Sigmoid colon (tissue), 4 donors: ENCODE measurements at regions not wholly inside any gene's neighbourhood (a gene's known extent, or its start where the extent isn't known, plus 50 kb on each side); places are given as distances from the start of the nearest gene placed in this dataset.

ENCODE experiments used
- EP300 ChIP-seq, 4 donors: sonication (generic); formaldehyde crosslinking; IDR thresholded peaks; one replicate each; pipeline ENCODE4 v1.6.1; 2017; ENCODE audit warnings: antibody characterized with exemption in 4 of 4
- POLR2A ChIP-seq, 2 donors: fragments of 450-650 bp; IDR thresholded peaks; one replicate each; pipeline ENCODE4 v1.6.1; 2016; ENCODE audit warnings: antibody characterized with exemption in 2 of 2, mild to moderate bottlenecking in 2 of 2, moderate library complexity in 2 of 2
- TF ChIP-seq, protein P1 (sequence below), 4 experiments: fragments of 450-650 bp in 3 of 4; fragments of 200-600 bp in 1 of 4; IDR thresholded peaks; one replicate each; pipeline ENCODE4 v1.5.1; 2016 to 2019; ENCODE audit warnings: antibody characterized with exemption in 4 of 4, mild to moderate bottlenecking in 3 of 4, moderate library complexity in 2 of 4

DNA sequence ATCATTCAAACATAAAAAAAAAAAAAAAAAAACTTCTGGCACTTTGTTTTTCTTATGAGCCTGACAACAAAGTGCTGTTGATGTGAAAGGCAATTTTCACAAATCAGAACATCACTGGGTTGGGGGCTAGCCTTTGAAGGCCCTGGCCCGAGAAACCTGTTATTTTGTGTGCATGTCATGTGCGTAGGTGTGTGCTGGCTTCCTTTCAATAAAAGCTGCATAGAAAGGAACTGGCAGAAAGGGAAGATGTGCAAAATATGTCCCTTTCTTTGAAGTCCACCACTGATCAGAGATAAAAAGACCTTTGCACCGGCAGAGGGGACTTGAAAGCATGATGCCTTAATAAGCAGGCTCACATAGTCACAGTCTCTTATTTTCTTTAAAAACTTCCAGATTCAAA lies 170.8 kb upstream of the RASGEF1B start:
- TF ChIP-seq, protein P1, sequence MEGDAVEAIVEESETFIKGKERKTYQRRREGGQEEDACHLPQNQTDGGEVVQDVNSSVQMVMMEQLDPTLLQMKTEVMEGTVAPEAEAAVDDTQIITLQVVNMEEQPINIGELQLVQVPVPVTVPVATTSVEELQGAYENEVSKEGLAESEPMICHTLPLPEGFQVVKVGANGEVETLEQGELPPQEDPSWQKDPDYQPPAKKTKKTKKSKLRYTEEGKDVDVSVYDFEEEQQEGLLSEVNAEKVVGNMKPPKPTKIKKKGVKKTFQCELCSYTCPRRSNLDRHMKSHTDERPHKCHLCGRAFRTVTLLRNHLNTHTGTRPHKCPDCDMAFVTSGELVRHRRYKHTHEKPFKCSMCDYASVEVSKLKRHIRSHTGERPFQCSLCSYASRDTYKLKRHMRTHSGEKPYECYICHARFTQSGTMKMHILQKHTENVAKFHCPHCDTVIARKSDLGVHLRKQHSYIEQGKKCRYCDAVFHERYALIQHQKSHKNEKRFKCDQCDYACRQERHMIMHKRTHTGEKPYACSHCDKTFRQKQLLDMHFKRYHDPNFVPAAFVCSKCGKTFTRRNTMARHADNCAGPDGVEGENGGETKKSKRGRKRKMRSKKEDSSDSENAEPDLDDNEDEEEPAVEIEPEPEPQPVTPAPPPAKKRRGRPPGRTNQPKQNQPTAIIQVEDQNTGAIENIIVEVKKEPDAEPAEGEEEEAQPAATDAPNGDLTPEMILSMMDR (IDR thresholded peaks at IDR 0.05), result no peak
- TF ChIP-seq EP300 (IDR thresholded peaks at IDR 0.05), result no peak
- TF ChIP-seq POLR2A (IDR thresholded peaks at IDR 0.05), result no peak
